Esophagus muscularis mucosa (tissue), 3 donors: ENCODE measurements at regions not wholly inside any gene's neighbourhood (a gene's known extent, or its start where the extent isn't known, plus 50 kb on each side); places are given as distances from the start of the nearest gene placed in this dataset.

Experiments
- POLR2A ChIP-seq: fragments of 450-650 bp; IDR thresholded peaks from one replicate; pipeline ENCODE4 v1.6.1; 2017; ENCODE audit warnings: antibody characterized with exemption, moderate library complexity, mild to moderate bottlenecking, low read depth
- POLR2AphosphoS5 ChIP-seq, 2 donors: sonication (generic); formaldehyde crosslinking; IDR thresholded peaks; one replicate each; pipeline ENCODE4 v1.6.1; 2017; ENCODE audit warnings: antibody characterized with exemption in 2 of 2
- TF ChIP-seq, protein P1 (sequence below), 3 experiments: fragments of 200-600 bp in 2 of 3; fragments of 450-650 bp in 1 of 3; sonication (generic) in 2 of 3; IDR thresholded peaks; one replicate each; pipeline ENCODE4 v1.5.1; 2017 to 2019; ENCODE audit warnings: antibody characterized with exemption in 3 of 3, mild to moderate bottlenecking in 2 of 3, moderate library complexity in 1 of 3

- TF ChIP-seq, protein P1, sequence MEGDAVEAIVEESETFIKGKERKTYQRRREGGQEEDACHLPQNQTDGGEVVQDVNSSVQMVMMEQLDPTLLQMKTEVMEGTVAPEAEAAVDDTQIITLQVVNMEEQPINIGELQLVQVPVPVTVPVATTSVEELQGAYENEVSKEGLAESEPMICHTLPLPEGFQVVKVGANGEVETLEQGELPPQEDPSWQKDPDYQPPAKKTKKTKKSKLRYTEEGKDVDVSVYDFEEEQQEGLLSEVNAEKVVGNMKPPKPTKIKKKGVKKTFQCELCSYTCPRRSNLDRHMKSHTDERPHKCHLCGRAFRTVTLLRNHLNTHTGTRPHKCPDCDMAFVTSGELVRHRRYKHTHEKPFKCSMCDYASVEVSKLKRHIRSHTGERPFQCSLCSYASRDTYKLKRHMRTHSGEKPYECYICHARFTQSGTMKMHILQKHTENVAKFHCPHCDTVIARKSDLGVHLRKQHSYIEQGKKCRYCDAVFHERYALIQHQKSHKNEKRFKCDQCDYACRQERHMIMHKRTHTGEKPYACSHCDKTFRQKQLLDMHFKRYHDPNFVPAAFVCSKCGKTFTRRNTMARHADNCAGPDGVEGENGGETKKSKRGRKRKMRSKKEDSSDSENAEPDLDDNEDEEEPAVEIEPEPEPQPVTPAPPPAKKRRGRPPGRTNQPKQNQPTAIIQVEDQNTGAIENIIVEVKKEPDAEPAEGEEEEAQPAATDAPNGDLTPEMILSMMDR (IDR thresholded peaks at IDR 0.05), result no peak
- no peak for TF ChIP-seq POLR2AphosphoS5 (IDR thresholded peaks at IDR 0.05)
- no peak for TF ChIP-seq POLR2A
Observed at GRCh38 chr18:29321561-29321960, 1144.6 kb upstream of the CDH2 start.
